HG03196 (cell line): ENCODE measurements at regions not wholly inside any gene's neighbourhood (a gene's known extent, or its start where the extent isn't known, plus 50 kb on each side); places are given as distances from the start of the nearest gene placed in this dataset.

Source experiments
- ATAC-seq: cut with Tn5 transposase; IDR thresholded peaks from one replicate; pipeline ENCODE4 v1.9.1; 2021; ENCODE audit not compliant: unreplicated experiment

DNA sequence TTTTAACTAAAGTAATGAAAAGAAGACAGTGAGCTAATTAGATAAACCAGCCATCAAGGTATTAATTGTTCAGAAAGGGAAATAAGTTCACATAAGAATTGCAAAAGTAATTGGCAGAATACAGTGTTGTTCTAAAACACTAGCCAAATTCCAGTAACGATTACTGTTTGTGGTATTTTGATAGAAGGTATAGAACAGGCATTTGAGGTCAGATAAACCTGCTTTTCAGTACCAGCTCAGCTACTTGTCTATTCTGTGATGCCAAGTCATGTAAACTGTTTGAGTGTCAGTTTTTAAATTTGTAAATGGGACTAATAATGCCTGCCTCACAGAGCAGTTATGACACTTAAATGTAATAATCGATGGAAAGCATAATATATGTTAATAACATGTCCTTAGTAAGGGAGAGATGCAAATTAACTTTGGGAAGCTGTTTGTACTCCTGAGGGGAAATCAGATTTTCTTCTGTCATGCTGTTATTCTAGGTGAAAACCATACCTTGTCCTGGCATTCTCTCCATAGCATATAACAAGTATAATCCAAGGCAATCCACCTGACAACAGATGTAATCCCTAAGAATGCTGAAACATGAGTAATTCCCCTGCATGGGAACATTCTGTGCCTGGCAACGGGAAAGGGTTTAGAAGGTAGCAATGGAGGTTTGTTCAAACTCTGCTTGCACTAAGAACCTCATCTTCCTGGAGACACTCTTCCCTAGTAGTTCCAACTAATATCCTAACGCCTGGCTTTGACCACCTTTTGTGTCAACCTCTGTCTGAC is 509.5 kb upstream of the PAPPA start:
- ATAC-seq = no peak

GRCh38 chr9:115649991-115650472 is 503.6 kb upstream of the PAPPA start:
- ATAC-seq = no peak

DNA sequence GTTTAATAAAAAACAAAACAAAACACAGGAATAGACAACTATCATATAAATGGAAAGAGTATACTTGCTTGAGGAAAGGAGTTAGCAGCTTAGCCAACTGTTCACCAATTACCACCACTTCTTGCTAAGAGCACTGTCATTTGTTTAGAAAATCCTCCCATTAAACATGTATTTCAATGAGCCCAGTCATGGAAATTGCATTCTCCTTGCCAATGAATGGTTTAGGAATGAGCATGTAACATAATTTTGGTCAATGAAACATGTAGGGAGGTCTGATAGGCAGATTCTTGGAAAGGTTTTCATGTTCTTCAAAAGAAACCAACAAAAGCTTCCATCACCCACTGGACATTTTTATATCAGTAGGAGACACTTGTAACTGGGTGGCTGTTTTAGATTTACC is 502.8 kb upstream of the PAPPA start:
- ATAC-seq = no peak

DNA sequence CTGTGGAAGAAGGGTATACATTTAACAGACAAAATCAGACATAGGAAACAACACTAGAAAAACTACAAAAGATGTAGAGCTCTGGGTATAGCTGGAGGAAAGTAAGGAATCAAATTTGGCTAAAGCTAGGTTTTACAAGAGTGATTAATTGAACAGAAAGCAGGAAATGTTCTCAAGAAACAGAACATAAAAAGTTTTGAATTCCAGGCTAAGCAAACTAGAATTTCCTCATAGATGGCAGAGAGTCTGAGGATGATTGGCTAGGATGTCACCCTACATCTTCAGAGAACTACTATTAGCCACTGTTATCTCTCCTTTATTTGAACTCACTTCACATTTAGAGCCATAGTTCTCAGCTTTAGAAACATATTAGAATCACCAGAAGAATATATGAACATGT is 502.1 kb upstream of the PAPPA start:
- no peak for ATAC-seq

- no peak for ATAC-seq
Observed at GRCh38 chr9:115653171-115653606, 500.4 kb upstream of the PAPPA start.

GRCh38 chr9:115657695-115658094 is 495.9 kb upstream of the PAPPA start:
- no peak for ATAC-seq

DNA sequence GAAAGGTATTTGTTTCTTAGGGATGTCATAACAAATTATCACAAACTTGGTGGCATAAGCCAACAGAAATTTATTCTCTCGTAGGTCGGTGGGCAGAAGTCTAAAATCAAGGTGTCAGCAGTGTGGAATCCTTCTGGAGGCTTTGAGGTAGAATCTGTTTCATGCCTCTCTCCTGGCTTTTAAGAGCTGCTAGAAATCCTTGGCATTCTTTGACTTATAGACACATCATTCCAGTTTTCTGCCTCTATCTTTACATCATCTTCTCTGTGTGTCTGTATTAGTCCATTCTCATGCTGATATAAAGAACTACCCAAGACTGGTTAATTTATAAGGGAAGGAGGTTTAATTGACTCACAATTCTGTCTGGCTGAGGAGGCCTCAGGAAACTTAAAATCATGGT is 488.1 kb upstream of the PAPPA start:
- no peak for ATAC-seq

GRCh38 chr9:115668521-115668920 is 485.1 kb upstream of the PAPPA start:
- ATAC-seq = no peak

GRCh38 chr9:115671236-115671962 is 482.2 kb upstream of the PAPPA start:
- ATAC-seq = no peak

GRCh38 chr9:115671963-115672305 is 481.7 kb upstream of the PAPPA start:
- no peak for ATAC-seq

DNA sequence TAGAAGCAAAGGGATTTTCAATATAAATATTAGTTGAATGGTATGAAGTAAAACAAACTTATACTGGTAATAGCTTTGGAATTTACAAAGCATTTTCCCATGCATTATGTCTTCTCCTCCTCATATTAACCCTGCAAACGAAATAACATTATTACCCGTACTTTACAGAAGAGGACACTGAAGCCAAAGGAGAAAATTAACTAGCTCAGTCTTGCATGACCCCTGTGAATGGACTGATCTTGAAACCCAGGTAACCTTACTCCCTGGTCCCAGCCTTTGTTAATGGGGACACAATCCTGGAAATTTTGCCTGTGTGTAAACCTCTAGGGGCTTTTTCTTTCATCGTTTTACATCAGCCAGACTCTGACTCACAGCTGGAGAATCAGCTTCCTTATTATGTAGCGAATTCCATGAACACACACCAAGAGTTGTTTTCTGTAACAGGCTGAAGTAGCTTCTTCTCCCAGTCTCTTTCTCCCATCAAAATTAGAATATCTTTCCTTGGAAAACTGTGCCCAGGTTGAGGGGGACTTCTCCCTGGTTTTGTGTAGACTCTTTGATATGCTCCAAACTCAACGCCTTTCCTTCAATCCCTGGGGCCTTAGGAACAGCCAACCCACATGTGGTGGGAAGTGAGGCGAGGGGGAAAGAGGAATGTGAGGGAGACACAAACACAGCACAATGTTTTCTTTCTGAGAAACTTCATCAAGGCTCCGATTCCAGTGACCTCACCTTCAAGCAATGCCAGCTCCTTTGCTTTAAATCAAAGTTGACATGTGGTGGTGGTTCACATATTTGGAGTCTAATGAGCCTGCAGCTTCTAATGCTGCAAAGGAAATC is 480.9 kb upstream of the PAPPA start:
- no peak for ATAC-seq

- no peak for ATAC-seq
Observed at GRCh38 chr9:115673599-115673998, 480.0 kb upstream of the PAPPA start.

- no peak for ATAC-seq
Observed at GRCh38 chr9:115674091-115674490, 479.5 kb upstream of the PAPPA start.

DNA sequence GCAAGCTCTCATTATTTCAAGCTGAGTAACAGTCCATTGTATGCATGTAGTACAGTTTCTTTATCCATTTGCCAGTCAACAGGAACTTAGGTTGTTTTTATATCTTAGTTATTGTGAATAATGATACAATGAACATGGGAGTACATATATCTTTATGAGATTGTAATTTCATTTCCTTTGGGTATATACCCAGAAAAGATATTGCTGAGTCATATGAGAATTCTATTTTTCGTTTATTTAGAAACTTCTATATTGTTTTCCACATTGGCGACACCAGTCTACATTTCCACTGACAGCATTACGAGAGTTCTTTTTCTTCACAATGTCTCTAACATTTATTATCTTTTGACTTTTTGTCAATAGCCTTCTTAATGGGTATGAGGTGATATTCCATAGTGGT is 477.8 kb upstream of the PAPPA start:
- ATAC-seq = no peak

GRCh38 chr9:115680231-115680630 is 473.4 kb upstream of the PAPPA start:
- ATAC-seq = no peak

DNA sequence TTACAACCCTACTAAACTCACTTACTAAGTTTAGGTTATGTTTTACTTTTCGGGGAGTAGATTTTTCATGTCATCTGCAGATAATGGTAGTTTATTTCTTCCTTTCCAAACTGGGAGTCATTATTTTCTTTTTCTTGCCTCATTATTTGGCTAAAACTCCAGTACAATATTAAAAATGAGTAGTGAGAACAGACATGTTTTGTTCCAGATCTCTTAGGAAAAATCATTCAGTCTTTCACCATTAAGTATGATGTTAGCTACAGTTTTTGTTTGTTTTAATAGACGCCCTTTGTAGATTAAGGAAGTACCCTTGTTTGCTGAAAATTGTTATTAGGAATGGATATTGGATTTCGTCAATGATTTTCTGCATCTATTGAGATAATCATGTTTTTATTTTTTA is 472.0 kb upstream of the PAPPA start:
- no peak for ATAC-seq

- no peak for ATAC-seq
Observed at GRCh38 chr9:115686069-115686468, 467.5 kb upstream of the PAPPA start.

DNA sequence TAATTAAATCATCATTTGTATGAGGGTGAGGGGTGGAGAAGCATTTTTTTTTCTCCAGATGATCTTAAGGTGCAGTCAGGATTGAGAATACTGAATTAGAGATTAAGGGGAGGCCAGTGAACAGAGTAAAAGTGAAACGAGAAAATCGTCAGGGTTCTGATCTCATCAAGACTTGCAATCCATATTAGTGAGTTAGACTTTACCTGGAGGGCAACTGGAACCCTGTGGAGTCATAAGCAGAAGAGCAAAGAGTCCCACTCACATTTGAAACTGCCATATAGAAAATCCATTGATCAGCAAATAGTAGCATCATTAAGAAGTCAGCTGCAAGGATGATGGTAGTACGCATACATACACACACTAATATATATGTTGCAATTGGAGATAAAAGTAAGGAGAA is 466.2 kb upstream of the PAPPA start:
- ATAC-seq = no peak

GRCh38 chr9:115689331-115689730 is 464.3 kb upstream of the PAPPA start:
- ATAC-seq = no peak

DNA sequence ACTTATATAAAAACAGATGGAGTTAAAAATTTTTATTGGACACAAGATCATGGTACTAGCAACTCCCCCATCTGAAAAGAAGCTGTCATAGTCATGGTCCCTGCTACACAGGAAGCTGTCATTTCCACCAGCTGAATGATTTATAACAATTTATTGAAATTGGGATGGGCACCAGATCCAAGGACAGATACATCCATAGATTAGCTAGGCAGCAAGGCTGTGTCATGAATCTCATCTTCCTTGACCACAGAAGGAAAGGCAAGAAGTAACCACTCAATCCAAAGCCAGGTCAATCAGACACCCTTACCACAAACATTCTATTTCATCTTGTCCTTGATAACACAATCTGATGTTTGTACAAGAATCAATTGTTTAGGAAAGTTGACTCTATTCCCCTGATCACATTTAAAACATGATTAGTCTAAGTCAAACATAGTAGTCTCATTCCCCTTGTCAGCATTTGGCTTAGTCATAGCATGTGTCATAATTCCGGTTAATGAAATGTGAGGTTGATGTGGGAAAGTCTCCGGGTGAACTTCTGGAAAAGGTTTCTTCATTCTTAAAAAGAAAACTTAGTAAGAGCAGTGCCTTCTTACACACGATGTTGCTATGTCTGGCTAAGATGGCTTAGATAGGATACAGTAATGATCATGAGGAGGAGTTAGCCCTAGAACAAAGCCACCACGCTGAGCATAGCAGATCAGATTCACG is 462.6 kb upstream of the PAPPA start:
- no peak for ATAC-seq

DNA sequence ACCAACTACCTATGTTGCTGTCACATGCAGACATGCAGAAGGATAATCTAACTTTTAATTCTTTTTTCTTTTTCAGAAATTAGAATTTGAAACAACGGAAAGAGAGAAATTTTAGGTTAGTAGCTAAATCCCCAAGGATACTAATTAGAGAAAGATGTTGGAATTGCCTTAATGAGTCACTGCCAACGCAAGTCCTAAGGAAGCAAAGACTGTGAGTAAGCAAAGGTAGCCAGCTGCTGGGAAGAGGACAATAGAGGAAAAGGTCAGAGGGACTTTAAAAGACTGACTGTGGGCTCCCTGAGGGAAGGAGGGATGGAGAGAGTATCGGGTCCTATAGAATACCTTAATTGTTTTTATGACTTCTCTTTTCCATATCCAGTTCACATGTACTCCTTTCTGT is 461.9 kb upstream of the PAPPA start:
- no peak for ATAC-seq
